GM12801 (cell line): ENCODE measurements at regions not wholly inside any gene's neighbourhood (a gene's known extent, or its start where the extent isn't known, plus 50 kb on each side); places are given as distances from the start of the nearest gene placed in this dataset.

Experiments used
- CTCF ChIP-seq: IDR thresholded peaks from one replicate; pipeline ENCODE4 v1.5.1; 2011; ENCODE audit warnings: control low read depth; ENCODE audit not compliant: insufficient read length; ENCODE audit errors: extremely low read depth

DNA sequence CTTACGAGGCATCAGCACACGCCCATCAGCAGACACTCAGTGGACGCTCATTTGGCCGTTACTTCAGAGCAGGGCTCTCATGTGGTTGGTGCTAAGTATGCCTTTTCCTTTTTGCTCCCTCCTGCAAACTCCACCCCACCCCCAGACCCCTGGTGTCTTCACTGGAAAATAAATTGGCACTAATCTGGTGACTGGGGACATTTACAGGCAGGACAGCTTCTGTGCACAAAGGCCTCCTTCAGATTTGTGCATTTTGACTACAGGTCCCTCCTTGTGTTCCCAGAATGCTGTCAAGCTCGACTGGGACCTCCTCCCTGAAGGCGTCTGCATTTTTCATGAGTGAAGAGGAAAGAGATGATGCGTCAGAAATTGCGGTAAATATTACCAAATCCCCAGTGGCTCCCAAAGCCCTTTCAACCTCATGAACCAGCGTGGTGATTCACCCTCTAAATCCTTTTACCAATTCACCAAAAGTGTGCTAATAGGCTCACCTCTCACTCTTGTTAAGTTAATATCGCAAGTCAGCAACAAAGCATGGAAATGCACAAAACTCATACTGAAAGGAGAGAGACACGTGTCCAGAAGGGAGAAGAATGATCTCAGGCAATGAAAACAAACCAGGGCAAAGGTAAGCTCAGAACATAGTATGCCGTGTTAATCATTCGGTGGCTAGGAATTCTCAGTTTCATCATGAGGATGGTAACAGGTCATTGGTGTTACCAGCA lies 119.0 kb downstream of the NKX6-1 start:
- TF ChIP-seq CTCF = no peak

- no peak for TF ChIP-seq CTCF
Observed at GRCh38 chr4:84378983-84379382, 120.1 kb downstream of the NKX6-1 start.

GRCh38 chr4:84378356-84378755 lies 120.7 kb downstream of the NKX6-1 start:
- no peak for TF ChIP-seq CTCF

DNA sequence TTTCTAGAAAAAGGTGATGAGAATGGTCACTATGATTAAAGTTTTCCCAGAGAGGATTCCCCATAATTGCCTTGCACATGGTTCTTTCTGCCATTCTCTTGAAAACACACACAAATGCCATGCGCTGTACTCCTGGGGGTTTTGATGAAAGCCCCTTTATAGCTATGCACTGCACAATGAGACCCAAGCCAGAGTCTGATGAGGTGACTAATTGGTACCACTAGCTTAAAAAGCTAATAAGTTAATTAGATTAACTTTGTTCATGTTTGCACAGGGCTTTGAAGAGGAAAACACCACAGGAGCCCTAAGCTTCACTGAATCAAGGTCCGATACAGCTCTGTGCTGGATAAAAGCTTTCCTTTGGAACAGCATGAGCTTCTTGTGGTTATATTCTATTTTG lies 132.2 kb downstream of the NKX6-1 start:
- no peak for TF ChIP-seq CTCF

- no peak for TF ChIP-seq CTCF
Observed at GRCh38 chr4:84366161-84366560, 132.9 kb downstream of the NKX6-1 start.

DNA sequence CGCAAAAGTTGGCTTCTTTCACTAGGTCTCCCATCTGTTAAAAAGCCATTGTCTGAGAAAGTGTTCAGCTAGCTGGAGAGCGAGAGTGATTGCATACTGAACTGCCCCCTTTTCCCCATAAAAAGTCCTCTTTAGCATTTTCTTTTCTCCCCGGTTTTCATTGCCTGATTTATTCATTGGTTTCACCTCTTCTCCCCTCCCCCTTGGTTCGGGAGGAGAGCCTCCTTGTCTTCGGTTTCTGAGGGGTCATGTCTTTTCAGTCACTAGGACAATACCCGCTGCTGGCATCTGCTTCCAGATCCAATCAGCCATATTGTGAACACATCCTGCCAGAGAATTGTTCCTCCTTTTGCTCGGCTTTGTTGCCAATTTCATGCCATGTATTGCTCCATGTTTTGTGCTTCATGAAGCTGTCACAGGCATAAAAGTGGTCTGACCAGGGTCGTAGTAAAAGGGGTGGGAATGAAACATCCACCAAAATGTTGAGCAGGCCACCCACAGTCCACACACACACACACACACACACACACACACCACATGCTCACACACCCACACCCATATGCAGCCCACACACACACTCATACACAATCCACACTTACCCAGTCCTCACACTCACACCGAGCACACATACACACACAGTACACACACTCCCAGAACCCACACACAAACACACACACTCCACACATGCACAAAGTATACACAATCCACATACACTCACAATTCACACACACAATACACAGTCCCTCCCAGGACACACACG lies 136.0 kb downstream of the NKX6-1 start:
- no peak for TF ChIP-seq CTCF

GRCh38 chr4:84342161-84342560 lies 156.9 kb downstream of the NKX6-1 start:
- no peak for TF ChIP-seq CTCF
